MCF 10A (cell line): ENCODE measurements at regions not wholly inside any gene's neighbourhood (a gene's known extent, or its start where the extent isn't known, plus 50 kb on each side); places are given as distances from the start of the nearest gene placed in this dataset.

Source experiments
- BruUV-seq: library from RNA; stranded (reverse); fragments of 400-500 nt; replicated peaks from 2 replicates; lab custom pipeline; 2021; lab: Mats Ljungman, UMichigan
- CTCF ChIA-PET: fragments of 300-600 bp; sonication (Branson Sonifier 250); formaldehyde crosslinking; extraction: SDS; loops from one replicate; lab custom pipeline; 2021; ENCODE audit warnings: antibody characterized with exemption, inconsistent platforms; lab: Yijun Ruan, JAX
- POLR2A ChIA-PET: fragments of 300-600, 350-650 bp; sonication (Branson Sonifier 250); formaldehyde crosslinking; extraction: SDS; loops from one replicate; lab custom pipeline; 2020; ENCODE audit warnings: antibody characterized with exemption, inconsistent platforms; lab: Yijun Ruan, JAX
- DNase-seq: peaks from one replicate; pipeline ENCODE4 v3.0.0-alpha.2; 2018; ENCODE audit not compliant: unreplicated experiment
- H3K27ac Mint-ChIP-seq: one replicate; pipeline ENCODE4 v1.8.0; 2022; ENCODE audit warnings: mild to moderate bottlenecking, low read depth, mixed read lengths; ENCODE audit not compliant: unreplicated experiment
- H3K27me3 Mint-ChIP-seq: one replicate; pipeline ENCODE4 v1.8.0; 2022; ENCODE audit warnings: mixed read lengths; ENCODE audit not compliant: insufficient read depth, unreplicated experiment
- H3K36me3 Mint-ChIP-seq: one replicate; pipeline ENCODE4 v1.8.0; 2022; ENCODE audit warnings: mild to moderate bottlenecking, moderate library complexity, mixed read lengths; ENCODE audit not compliant: insufficient read depth, unreplicated experiment
- H3K4me1 Mint-ChIP-seq: one replicate; pipeline ENCODE4 v1.8.0; 2022; ENCODE audit warnings: mixed read lengths; ENCODE audit not compliant: insufficient read depth, unreplicated experiment
- H3K4me3 Mint-ChIP-seq: one replicate; pipeline ENCODE4 v1.8.0; 2022; ENCODE audit warnings: mild to moderate bottlenecking, moderate library complexity, mixed read lengths; ENCODE audit not compliant: unreplicated experiment
- H3K9me3 Mint-ChIP-seq: one replicate; pipeline ENCODE4 v1.8.0; 2022; ENCODE audit warnings: mixed read lengths; ENCODE audit not compliant: unreplicated experiment
- intact Hi-C: fragments of 100-400 bp; cut with micrococcal nuclease; formaldehyde crosslinking; loops from 2 replicates; pipeline ENCODE4 v1.14.1; 2022
- TF ChIP-seq, protein P1 (sequence below): fragments of 200-600 bp; IDR thresholded peaks from one replicate; pipeline ENCODE4 v1.8.0; 2022; ENCODE audit warnings: antibody characterized with exemption, mild to moderate bottlenecking; ENCODE audit not compliant: unreplicated experiment

DNA sequence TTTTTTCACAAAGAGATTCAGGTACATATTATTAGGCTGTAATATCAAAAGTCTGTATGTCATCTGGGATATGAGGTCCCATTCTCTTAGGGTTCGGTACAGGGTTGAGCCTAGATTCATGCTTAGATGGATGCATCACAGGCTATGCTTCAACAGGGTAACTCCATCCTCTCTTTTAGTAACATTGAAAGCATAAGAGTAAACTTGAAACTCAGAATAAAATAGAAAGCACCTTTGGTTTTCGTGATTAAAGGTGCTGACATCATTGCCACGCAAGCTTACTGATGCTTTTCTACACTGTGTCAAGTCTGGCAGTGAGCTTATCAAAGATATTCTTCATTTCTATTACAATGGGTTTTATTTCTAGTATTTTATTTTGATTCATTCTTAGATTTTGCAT is 419.1 kb upstream of the DSEL start:
- Mint-ChIP-seq H3K27me3 (no peaks in the 10 kb centered on the region), H3K27ac (no peak overlapping the region), H3K4me3 (no peak overlapping the region), H3K4me1 (no peaks in the 10 kb centered on the region), H3K36me3 (no peaks in the 10 kb centered on the region), H3K9me3 (peaks cover 8% of the 10 kb centered on the region)
- ChIA-PET POLR2A (interaction anchor here (0.5 kb wide), 1 partner anchor 11 kb away, joined by 3 read pairs; no protein-coding TSS in a partner anchor), CTCF (interaction anchor here (0.6 kb wide), 1 partner anchor 573 kb away, joined by 3 read pairs; no protein-coding TSS in a partner anchor)
- DNase-seq = no peak
- BruUV-seq = no TSS peak
- intact Hi-C loops = no loop called here
- TF ChIP-seq, protein P1, sequence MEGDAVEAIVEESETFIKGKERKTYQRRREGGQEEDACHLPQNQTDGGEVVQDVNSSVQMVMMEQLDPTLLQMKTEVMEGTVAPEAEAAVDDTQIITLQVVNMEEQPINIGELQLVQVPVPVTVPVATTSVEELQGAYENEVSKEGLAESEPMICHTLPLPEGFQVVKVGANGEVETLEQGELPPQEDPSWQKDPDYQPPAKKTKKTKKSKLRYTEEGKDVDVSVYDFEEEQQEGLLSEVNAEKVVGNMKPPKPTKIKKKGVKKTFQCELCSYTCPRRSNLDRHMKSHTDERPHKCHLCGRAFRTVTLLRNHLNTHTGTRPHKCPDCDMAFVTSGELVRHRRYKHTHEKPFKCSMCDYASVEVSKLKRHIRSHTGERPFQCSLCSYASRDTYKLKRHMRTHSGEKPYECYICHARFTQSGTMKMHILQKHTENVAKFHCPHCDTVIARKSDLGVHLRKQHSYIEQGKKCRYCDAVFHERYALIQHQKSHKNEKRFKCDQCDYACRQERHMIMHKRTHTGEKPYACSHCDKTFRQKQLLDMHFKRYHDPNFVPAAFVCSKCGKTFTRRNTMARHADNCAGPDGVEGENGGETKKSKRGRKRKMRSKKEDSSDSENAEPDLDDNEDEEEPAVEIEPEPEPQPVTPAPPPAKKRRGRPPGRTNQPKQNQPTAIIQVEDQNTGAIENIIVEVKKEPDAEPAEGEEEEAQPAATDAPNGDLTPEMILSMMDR = no peak

DNA sequence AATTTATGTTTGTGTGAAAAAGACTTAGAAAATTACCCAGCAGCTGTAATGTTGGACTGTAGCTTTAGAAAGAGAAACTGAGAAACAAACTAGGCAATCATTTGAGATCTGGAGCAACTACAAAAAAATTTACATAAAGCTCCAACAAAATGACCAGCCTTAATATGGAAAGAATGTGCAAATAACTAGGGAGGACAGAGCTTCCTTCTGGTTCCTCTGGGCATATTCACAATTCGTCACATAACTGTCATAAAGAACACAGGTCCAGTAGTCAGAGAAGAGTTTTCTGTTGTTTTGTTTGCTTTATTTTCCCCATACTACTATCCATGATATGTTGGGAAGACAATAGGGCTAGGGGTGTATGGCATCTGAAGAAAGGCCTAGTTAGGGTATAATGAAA is 416.8 kb upstream of the DSEL start:
- POLR2A ChIA-PET = no interaction called here

DNA sequence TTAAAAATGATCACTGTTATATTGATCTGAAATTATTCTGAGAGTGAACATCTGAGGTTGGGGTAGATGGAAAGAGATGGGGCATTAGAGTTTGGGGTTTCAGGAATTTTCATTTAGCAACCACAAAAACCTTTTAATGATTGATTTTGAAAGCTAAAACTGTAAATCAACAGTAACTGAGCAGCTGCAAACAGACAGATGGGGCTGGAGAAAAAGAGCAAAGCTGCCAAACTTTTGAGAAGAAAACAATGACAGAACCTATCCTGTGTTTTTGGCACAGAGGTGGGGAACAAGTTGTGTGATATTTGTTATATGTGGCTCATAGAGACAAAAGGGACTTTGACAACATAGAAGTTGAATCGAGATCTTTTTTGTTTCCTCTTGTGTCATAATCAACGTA is 415.8 kb upstream of the DSEL start:
- Mint-ChIP-seq H3K9me3 (no peaks in the 10 kb centered on the region), H3K4me1 (no peaks in the 10 kb centered on the region), H3K27me3 (no peaks in the 10 kb centered on the region), H3K36me3 (no peaks in the 10 kb centered on the region), H3K27ac (no peak overlapping the region), H3K4me3 (no peak overlapping the region)
- TF ChIP-seq, protein P1 = no peak
- ChIA-PET POLR2A (interaction anchor here (0.5 kb wide), 1 partner anchor 203 kb away, joined by 3 read pairs; no protein-coding TSS in a partner anchor), CTCF (no interaction called here)
- intact Hi-C loops = no loop called here
- no TSS peak for BruUV-seq
- no peak for DNase-seq

More for the DNA sequence above, 416.8 kb upstream of the DSEL start:
- no peaks in the 10 kb centered on the region for H3K36me3 Mint-ChIP-seq
- H3K9me3 Mint-ChIP-seq = peaks cover under 1% of the 10 kb centered on the region
- BruUV-seq = no TSS peak
- intact Hi-C loops = no loop called here
- H3K27me3 Mint-ChIP-seq = no peaks in the 10 kb centered on the region
- no peak overlapping the region for H3K4me3 Mint-ChIP-seq
- no peak for DNase-seq
- H3K4me1 Mint-ChIP-seq = no peaks in the 10 kb centered on the region
- CTCF ChIA-PET = interaction anchor here (0.7 to 1.1 kb wide), 2 partner anchors 13 to 652 kb away, joined by 3 read pairs; no protein-coding TSS in a partner anchor
- H3K27ac Mint-ChIP-seq = no peak overlapping the region
- TF ChIP-seq, protein P1 = no peak

DNA sequence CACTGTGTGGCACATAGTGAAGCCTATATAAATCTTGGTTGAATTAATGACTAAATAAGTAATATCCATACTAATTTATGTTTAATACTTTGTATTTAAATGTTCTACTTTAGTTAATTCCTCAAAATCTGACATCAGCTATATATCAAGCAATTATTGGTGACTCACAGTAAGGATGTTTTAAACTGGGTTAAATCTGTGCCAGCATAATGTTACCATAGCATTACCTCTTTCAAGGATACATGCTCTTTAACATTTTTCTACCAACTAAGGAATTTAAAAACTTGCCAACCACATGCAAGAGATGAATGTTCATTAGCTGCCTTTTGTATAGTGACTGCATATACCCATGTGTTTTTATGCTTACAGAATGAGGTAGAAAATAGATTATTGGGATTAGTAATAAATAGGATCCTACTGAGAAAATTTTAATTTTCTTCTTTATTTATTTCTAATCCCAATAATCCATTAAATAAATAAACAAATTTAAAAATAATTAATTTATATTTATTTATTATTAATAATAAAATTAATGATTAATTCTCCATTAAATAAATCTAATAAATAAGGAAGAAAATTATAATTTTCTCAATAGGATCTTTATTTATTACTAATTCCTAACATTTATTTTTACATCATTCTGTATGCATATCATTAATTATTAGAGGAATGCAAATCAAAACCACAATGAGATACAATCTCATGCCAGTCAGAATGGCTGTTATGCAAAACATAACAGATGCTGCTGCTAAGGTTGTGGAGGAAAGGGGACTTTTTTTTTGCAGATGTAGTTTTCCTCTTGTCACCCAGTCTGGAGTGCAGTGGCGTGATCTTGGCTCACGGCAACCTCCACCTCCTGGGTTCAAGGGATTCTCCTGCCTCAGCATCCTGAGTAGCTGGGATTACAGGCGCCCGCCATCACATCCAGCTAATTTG is 410.7 kb upstream of the DSEL start:
- Mint-ChIP-seq H3K4me3 (no peak overlapping the region), H3K9me3 (no peaks in the 10 kb centered on the region), H3K27me3 (no peaks in the 10 kb centered on the region), H3K27ac (no peak overlapping the region), H3K36me3 (no peaks in the 10 kb centered on the region), H3K4me1 (no peaks in the 10 kb centered on the region)
- TF ChIP-seq, protein P1 = no peak
- intact Hi-C loops = no loop called here
- BruUV-seq = no TSS peak
- CTCF ChIA-PET = no interaction called here
- DNase-seq = no peak
- POLR2A ChIA-PET = no interaction called here
